ENCODE measurements at regions not wholly inside any gene's neighbourhood (a gene's known extent, or its start where the extent isn't known, plus 50 kb on each side); places are given as distances from the start of the nearest gene placed in this dataset.

GRCh38 chr13:57437587-57437986 lies 194.0 kb upstream of the PCDH17 start:
- H3K36me3 ChIP-seq (ENCODE audit: control insufficient read depth, insufficient read depth, low read length): no peaks in the 10 kb centered on the region
- H3K4me3 ChIP-seq (ENCODE audit: low read length): no peak overlapping the region
- H3K4me1 ChIP-seq (ENCODE audit: control insufficient read depth, insufficient read depth, low read length): no peaks in the 10 kb centered on the region
- H3K9me3 ChIP-seq (ENCODE audit: control insufficient read depth, low read depth, low read length): peaks cover 3% of the 10 kb centered on the region
- DNase-seq: peak in 1 of 2 donors; percentile 6
- no CpG with 5 or more reads among the region's 2 CpGs for WGBS (ENCODE audit: insufficient coverage, low lambda C conversion rate)
- H3K27me3 ChIP-seq (ENCODE audit: control insufficient read depth, insufficient read depth, low read length): no peaks in the 10 kb centered on the region
- no peak overlapping the region for H3K27ac ChIP-seq (ENCODE audit: low read length)

GRCh38 chr13:57438072-57438471 lies 193.5 kb upstream of the PCDH17 start:
- no CpG with 5 or more reads among the region's 3 CpGs for WGBS (ENCODE audit: insufficient coverage, low lambda C conversion rate)
- H3K27ac ChIP-seq (ENCODE audit: low read length): no peak overlapping the region
- H3K4me3 ChIP-seq (ENCODE audit: low read length): no peak overlapping the region
- H3K36me3 ChIP-seq (ENCODE audit: control insufficient read depth, insufficient read depth, low read length): no peaks in the 10 kb centered on the region
- no peak for DNase-seq
- H3K4me1 ChIP-seq (ENCODE audit: control insufficient read depth, insufficient read depth, low read length): no peaks in the 10 kb centered on the region
- no peaks in the 10 kb centered on the region for H3K27me3 ChIP-seq (ENCODE audit: control insufficient read depth, insufficient read depth, low read length)
- H3K9me3 ChIP-seq (ENCODE audit: control insufficient read depth, low read depth, low read length): peaks cover 3% of the 10 kb centered on the region

- Histone ChIP-seq H3K27ac (ENCODE audit: low read length) (no peak overlapping the region), H3K4me1 (ENCODE audit: control insufficient read depth, insufficient read depth, low read length) (no peaks in the 10 kb centered on the region), H3K36me3 (ENCODE audit: control insufficient read depth, insufficient read depth, low read length) (no peaks in the 10 kb centered on the region), H3K4me3 (ENCODE audit: low read length) (no peak overlapping the region), H3K9me3 (ENCODE audit: control insufficient read depth, low read depth, low read length) (no peaks in the 10 kb centered on the region), H3K27me3 (ENCODE audit: control insufficient read depth, insufficient read depth, low read length) (no peaks in the 10 kb centered on the region)
- DNase-seq: no peak
- WGBS (ENCODE audit: insufficient coverage, low lambda C conversion rate): no CpG with 5 or more reads among the region's 2 CpGs
Measured at GRCh38 chr13:57443494-57443893, 188.1 kb upstream of the PCDH17 start.

GRCh38 chr13:57450356-57450755 lies 181.2 kb upstream of the PCDH17 start:
- no CpG with 5 or more reads among the region's 2 CpGs for WGBS (ENCODE audit: insufficient coverage, low lambda C conversion rate)
- Histone ChIP-seq H3K27ac (ENCODE audit: low read length) (no peak overlapping the region), H3K27me3 (ENCODE audit: control insufficient read depth, insufficient read depth, low read length) (no peaks in the 10 kb centered on the region), H3K9me3 (ENCODE audit: control insufficient read depth, low read depth, low read length) (no peaks in the 10 kb centered on the region), H3K36me3 (ENCODE audit: control insufficient read depth, insufficient read depth, low read length) (no peaks in the 10 kb centered on the region), H3K4me1 (ENCODE audit: control insufficient read depth, insufficient read depth, low read length) (no peaks in the 10 kb centered on the region), H3K4me3 (ENCODE audit: low read length) (no peak overlapping the region)
- no peak for DNase-seq

GRCh38 chr13:57452228-57452627 lies 179.3 kb upstream of the PCDH17 start:
- Histone ChIP-seq H3K27me3 (ENCODE audit: control insufficient read depth, insufficient read depth, low read length) (no peaks in the 10 kb centered on the region), H3K4me1 (ENCODE audit: control insufficient read depth, insufficient read depth, low read length) (no peaks in the 10 kb centered on the region), H3K27ac (ENCODE audit: low read length) (no peak overlapping the region), H3K9me3 (ENCODE audit: control insufficient read depth, low read depth, low read length) (no peaks in the 10 kb centered on the region), H3K4me3 (ENCODE audit: low read length) (no peak overlapping the region), H3K36me3 (ENCODE audit: control insufficient read depth, insufficient read depth, low read length) (no peaks in the 10 kb centered on the region)
- DNase-seq: no peak
- WGBS (ENCODE audit: insufficient coverage, low lambda C conversion rate): no CpG with 5 or more reads among the region's 2 CpGs

GRCh38 chr13:57470491-57470890 lies 161.1 kb upstream of the PCDH17 start:
- no peak overlapping the region for H3K4me3 ChIP-seq (ENCODE audit: low read length)
- no peak for DNase-seq
- H3K4me1 ChIP-seq (ENCODE audit: control insufficient read depth, insufficient read depth, low read length): no peaks in the 10 kb centered on the region
- no peaks in the 10 kb centered on the region for H3K27me3 ChIP-seq (ENCODE audit: control insufficient read depth, insufficient read depth, low read length)
- no CpG with 5 or more reads among the region's 1 CpG for WGBS (ENCODE audit: insufficient coverage, low lambda C conversion rate)
- no peaks in the 10 kb centered on the region for H3K9me3 ChIP-seq (ENCODE audit: control insufficient read depth, low read depth, low read length)
- no peak overlapping the region for H3K27ac ChIP-seq (ENCODE audit: low read length)
- no peaks in the 10 kb centered on the region for H3K36me3 ChIP-seq (ENCODE audit: control insufficient read depth, insufficient read depth, low read length)

GRCh38 chr13:57491318-57491717 lies 140.2 kb upstream of the PCDH17 start:
- no peak overlapping the region for H3K4me3 ChIP-seq (ENCODE audit: low read length)
- WGBS (ENCODE audit: insufficient coverage, low lambda C conversion rate): 83% methylated on average over 1 of the region's 1 CpG
- DNase-seq: no peak
- no peaks in the 10 kb centered on the region for H3K4me1 ChIP-seq (ENCODE audit: control insufficient read depth, insufficient read depth, low read length)
- H3K36me3 ChIP-seq (ENCODE audit: control insufficient read depth, insufficient read depth, low read length): no peaks in the 10 kb centered on the region
- no peak overlapping the region for H3K27ac ChIP-seq (ENCODE audit: low read length)
- H3K27me3 ChIP-seq (ENCODE audit: control insufficient read depth, insufficient read depth, low read length): no peaks in the 10 kb centered on the region
- H3K9me3 ChIP-seq (ENCODE audit: control insufficient read depth, low read depth, low read length): no peaks in the 10 kb centered on the region

- no peak for DNase-seq
- H3K27ac ChIP-seq (ENCODE audit: low read length): no peak overlapping the region
- 100% methylated on average over 1 of the region's 3 CpGs for WGBS (ENCODE audit: insufficient coverage, low lambda C conversion rate)
- H3K4me3 ChIP-seq (ENCODE audit: low read length): no peak overlapping the region
- H3K4me1 ChIP-seq (ENCODE audit: control insufficient read depth, insufficient read depth, low read length): no peaks in the 10 kb centered on the region
- H3K9me3 ChIP-seq (ENCODE audit: control insufficient read depth, low read depth, low read length): no peaks in the 10 kb centered on the region
- H3K27me3 ChIP-seq (ENCODE audit: control insufficient read depth, insufficient read depth, low read length): no peaks in the 10 kb centered on the region
- H3K36me3 ChIP-seq (ENCODE audit: control insufficient read depth, insufficient read depth, low read length): no peaks in the 10 kb centered on the region
Measured at GRCh38 chr13:57507752-57508463, 123.6 kb upstream of the PCDH17 start.

- no peak overlapping the region for H3K27ac ChIP-seq (ENCODE audit: low read length)
- H3K9me3 ChIP-seq (ENCODE audit: control insufficient read depth, low read depth, low read length): no peaks in the 10 kb centered on the region
- DNase-seq: no peak
- H3K4me1 ChIP-seq (ENCODE audit: control insufficient read depth, insufficient read depth, low read length): no peaks in the 10 kb centered on the region
- H3K27me3 ChIP-seq (ENCODE audit: control insufficient read depth, insufficient read depth, low read length): no peaks in the 10 kb centered on the region
- H3K4me3 ChIP-seq (ENCODE audit: low read length): no peak overlapping the region
- no peaks in the 10 kb centered on the region for H3K36me3 ChIP-seq (ENCODE audit: control insufficient read depth, insufficient read depth, low read length)
Measured at GRCh38 chr13:57511603-57512002, 119.9 kb upstream of the PCDH17 start.

GRCh38 chr13:57527114-57527735 lies 104.3 kb upstream of the PCDH17 start:
- Histone ChIP-seq H3K9me3 (ENCODE audit: control insufficient read depth, low read depth, low read length) (peaks cover 5% of the 10 kb centered on the region), H3K36me3 (ENCODE audit: control insufficient read depth, insufficient read depth, low read length) (no peaks in the 10 kb centered on the region), H3K27me3 (ENCODE audit: control insufficient read depth, insufficient read depth, low read length) (no peaks in the 10 kb centered on the region), H3K27ac (ENCODE audit: low read length) (no peak overlapping the region), H3K4me1 (ENCODE audit: control insufficient read depth, insufficient read depth, low read length) (peaks cover 2% of the 10 kb centered on the region), H3K4me3 (ENCODE audit: low read length) (no peak overlapping the region)
- no CpG with 5 or more reads among the region's 1 CpG for WGBS (ENCODE audit: insufficient coverage, low lambda C conversion rate)
- peak; percentile 37 to 72 for DNase-seq

GRCh38 chr13:57531256-57531655 lies 100.3 kb upstream of the PCDH17 start:
- Histone ChIP-seq H3K27me3 (ENCODE audit: control insufficient read depth, insufficient read depth, low read length) (no peaks in the 10 kb centered on the region), H3K36me3 (ENCODE audit: control insufficient read depth, insufficient read depth, low read length) (no peaks in the 10 kb centered on the region), H3K9me3 (ENCODE audit: control insufficient read depth, low read depth, low read length) (peaks cover 5% of the 10 kb centered on the region), H3K4me3 (ENCODE audit: low read length) (no peak overlapping the region), H3K27ac (ENCODE audit: low read length) (no peak overlapping the region), H3K4me1 (ENCODE audit: control insufficient read depth, insufficient read depth, low read length) (no peaks in the 10 kb centered on the region)
- DNase-seq: no peak
